ENCODE measurements at regions not wholly inside any gene's neighbourhood (a gene's known extent, or its start where the extent isn't known, plus 50 kb on each side); places are given as distances from the start of the nearest gene placed in this dataset.
"Not testable (repeated sequence)": the region's sequence is repeated elsewhere in the genome, so short reads cannot be mapped to it uniquely, and the experiment has no call there.

- ATAC-seq (ENCODE audit: low read depth) (no peak), DNase-seq (no peak)
- H3K4me3 Mint-ChIP-seq: no peak overlapping the region
- no peaks in the 10 kb centered on the region for H3K27me3 Mint-ChIP-seq
- no peak overlapping the region for H3K27ac Mint-ChIP-seq
- H3K9me3 Mint-ChIP-seq: peaks cover 4% of the 10 kb centered on the region
- H3K4me1 Mint-ChIP-seq: no peaks in the 10 kb centered on the region
- POLR2A ChIA-PET: no interaction called here
- no peaks in the 10 kb centered on the region for H3K36me3 Mint-ChIP-seq
These were observed 196.8 kb downstream of the TOX3 start for GRCh38 chr16:52350031-52350642.

GRCh38 chr16:52346709-52347108 lies 200.2 kb downstream of the TOX3 start:
- DNase-seq (no peak), ATAC-seq (ENCODE audit: low read depth) (no peak)
- no peaks in the 10 kb centered on the region for H3K4me1 Mint-ChIP-seq
- no peaks in the 10 kb centered on the region for H3K27me3 Mint-ChIP-seq
- no peaks in the 10 kb centered on the region for H3K36me3 Mint-ChIP-seq
- H3K9me3 Mint-ChIP-seq: peaks cover 4% of the 10 kb centered on the region
- POLR2A ChIA-PET: no interaction called here
- no peak overlapping the region for H3K4me3 Mint-ChIP-seq
- H3K27ac Mint-ChIP-seq: no peak overlapping the region

- H3K27me3 Mint-ChIP-seq; H3K4me1 Mint-ChIP-seq; DNase-seq; H3K27ac Mint-ChIP-seq; H3K4me3 Mint-ChIP-seq; H3K36me3 Mint-ChIP-seq; ATAC-seq (ENCODE audit: low read depth); POLR2A ChIA-PET; H3K9me3 Mint-ChIP-seq: not testable (repeated sequence)
These were observed 213.3 kb downstream of the TOX3 start for GRCh38 chr16:52333673-52334072.

- DNase-seq (no peak), ATAC-seq (ENCODE audit: low read depth) (no peak)
- Mint-ChIP-seq H3K4me3 (no peak overlapping the region), H3K27ac (no peak overlapping the region), H3K36me3 (no peaks in the 10 kb centered on the region), H3K4me1 (no peaks in the 10 kb centered on the region), H3K9me3 (no peaks in the 10 kb centered on the region), H3K27me3 (no peaks in the 10 kb centered on the region)
- POLR2A ChIA-PET: no interaction called here
These were observed 226.0 kb downstream of the TOX3 start for GRCh38 chr16:52320930-52321439.

- Mint-ChIP-seq H3K27me3 (no peaks in the 10 kb centered on the region), H3K4me3 (no peak overlapping the region), H3K27ac (no peak overlapping the region), H3K4me1 (no peaks in the 10 kb centered on the region), H3K9me3 (no peaks in the 10 kb centered on the region), H3K36me3 (no peaks in the 10 kb centered on the region)
- no peak for DNase-seq
- ATAC-seq (ENCODE audit: low read depth): no peak
- POLR2A ChIA-PET: no interaction called here
These were observed 228.5 kb downstream of the TOX3 start for GRCh38 chr16:52318302-52319009.

GRCh38 chr16:52316241-52316640 lies 230.7 kb downstream of the TOX3 start:
- H3K4me3 Mint-ChIP-seq: no peak overlapping the region
- no peaks in the 10 kb centered on the region for H3K36me3 Mint-ChIP-seq
- POLR2A ChIA-PET: no interaction called here
- H3K9me3 Mint-ChIP-seq: no peaks in the 10 kb centered on the region
- no peaks in the 10 kb centered on the region for H3K27me3 Mint-ChIP-seq
- DNase-seq (no peak), ATAC-seq (ENCODE audit: low read depth) (no peak)
- H3K27ac Mint-ChIP-seq: no peak overlapping the region
- no peaks in the 10 kb centered on the region for H3K4me1 Mint-ChIP-seq

GRCh38 chr16:52312716-52313115 lies 234.2 kb downstream of the TOX3 start:
- H3K27ac Mint-ChIP-seq: no peak overlapping the region
- no peak overlapping the region for H3K4me3 Mint-ChIP-seq
- POLR2A ChIA-PET: no interaction called here
- H3K9me3 Mint-ChIP-seq: peaks cover 4% of the 10 kb centered on the region
- no peak for ATAC-seq (ENCODE audit: low read depth)
- DNase-seq: no peak
- H3K27me3 Mint-ChIP-seq: no peaks in the 10 kb centered on the region
- H3K36me3 Mint-ChIP-seq: no peaks in the 10 kb centered on the region
- no peaks in the 10 kb centered on the region for H3K4me1 Mint-ChIP-seq

- Mint-ChIP-seq H3K36me3 (no peaks in the 10 kb centered on the region), H3K9me3 (peaks cover 4% of the 10 kb centered on the region), H3K4me3 (no peak overlapping the region), H3K27ac (no peak overlapping the region), H3K27me3 (no peaks in the 10 kb centered on the region), H3K4me1 (no peaks in the 10 kb centered on the region)
- DNase-seq (no peak), ATAC-seq (ENCODE audit: low read depth) (no peak)
- POLR2A ChIA-PET: no interaction called here
These were observed 237.2 kb downstream of the TOX3 start for GRCh38 chr16:52309446-52310416.

GRCh38 chr16:52308051-52308450 lies 238.9 kb downstream of the TOX3 start:
- ATAC-seq (ENCODE audit: low read depth) (no peak), DNase-seq (no peak)
- Mint-ChIP-seq H3K4me1 (no peaks in the 10 kb centered on the region), H3K9me3 (peaks cover 4% of the 10 kb centered on the region), H3K27me3 (no peaks in the 10 kb centered on the region), H3K4me3 (no peak overlapping the region), H3K27ac (no peak overlapping the region), H3K36me3 (no peaks in the 10 kb centered on the region)
- POLR2A ChIA-PET: no interaction called here

- no peaks in the 10 kb centered on the region for H3K36me3 Mint-ChIP-seq
- ATAC-seq (ENCODE audit: low read depth) (no peak), DNase-seq (no peak)
- H3K4me3 Mint-ChIP-seq: no peak overlapping the region
- no peaks in the 10 kb centered on the region for H3K4me1 Mint-ChIP-seq
- H3K27me3 Mint-ChIP-seq: no peaks in the 10 kb centered on the region
- POLR2A ChIA-PET: no interaction called here
- H3K27ac Mint-ChIP-seq: no peak overlapping the region
- no peaks in the 10 kb centered on the region for H3K9me3 Mint-ChIP-seq
These were observed 245.9 kb downstream of the TOX3 start for GRCh38 chr16:52301026-52301425.

GRCh38 chr16:52298769-52299168 lies 248.2 kb downstream of the TOX3 start:
- no peak for DNase-seq
- no peaks in the 10 kb centered on the region for H3K36me3 Mint-ChIP-seq
- no peak overlapping the region for H3K4me3 Mint-ChIP-seq
- H3K27me3 Mint-ChIP-seq: no peaks in the 10 kb centered on the region
- POLR2A ChIA-PET: no interaction called here
- H3K9me3 Mint-ChIP-seq: no peaks in the 10 kb centered on the region
- H3K27ac Mint-ChIP-seq: no peak overlapping the region
- no peaks in the 10 kb centered on the region for H3K4me1 Mint-ChIP-seq
- no peak for ATAC-seq (ENCODE audit: low read depth)

GRCh38 chr16:52296706-52297315 lies 250.1 kb downstream of the TOX3 start:
- ATAC-seq (ENCODE audit: low read depth); DNase-seq; H3K36me3 Mint-ChIP-seq; H3K27ac Mint-ChIP-seq; POLR2A ChIA-PET; H3K27me3 Mint-ChIP-seq; H3K9me3 Mint-ChIP-seq; H3K4me3 Mint-ChIP-seq; H3K4me1 Mint-ChIP-seq: not testable (repeated sequence)

GRCh38 chr16:52296076-52296475 lies 250.9 kb downstream of the TOX3 start:
- H3K4me3 Mint-ChIP-seq: no peak overlapping the region
- no peaks in the 10 kb centered on the region for H3K4me1 Mint-ChIP-seq
- POLR2A ChIA-PET: no interaction called here
- DNase-seq: no peak
- no peaks in the 10 kb centered on the region for H3K27me3 Mint-ChIP-seq
- ATAC-seq (ENCODE audit: low read depth): no peak
- H3K9me3 Mint-ChIP-seq: no peaks in the 10 kb centered on the region
- H3K27ac Mint-ChIP-seq: no peak overlapping the region
- no peaks in the 10 kb centered on the region for H3K36me3 Mint-ChIP-seq
